NCI-H2171 (cell line): ENCODE measurements at regions not wholly inside any gene's neighbourhood (a gene's known extent, or its start where the extent isn't known, plus 50 kb on each side); places are given as distances from the start of the nearest gene placed in this dataset.

Source experiments
- DNase-seq: peaks from one replicate; lab custom pipeline; 2025; lab: John Stamatoyannopoulos, UW

DNA sequence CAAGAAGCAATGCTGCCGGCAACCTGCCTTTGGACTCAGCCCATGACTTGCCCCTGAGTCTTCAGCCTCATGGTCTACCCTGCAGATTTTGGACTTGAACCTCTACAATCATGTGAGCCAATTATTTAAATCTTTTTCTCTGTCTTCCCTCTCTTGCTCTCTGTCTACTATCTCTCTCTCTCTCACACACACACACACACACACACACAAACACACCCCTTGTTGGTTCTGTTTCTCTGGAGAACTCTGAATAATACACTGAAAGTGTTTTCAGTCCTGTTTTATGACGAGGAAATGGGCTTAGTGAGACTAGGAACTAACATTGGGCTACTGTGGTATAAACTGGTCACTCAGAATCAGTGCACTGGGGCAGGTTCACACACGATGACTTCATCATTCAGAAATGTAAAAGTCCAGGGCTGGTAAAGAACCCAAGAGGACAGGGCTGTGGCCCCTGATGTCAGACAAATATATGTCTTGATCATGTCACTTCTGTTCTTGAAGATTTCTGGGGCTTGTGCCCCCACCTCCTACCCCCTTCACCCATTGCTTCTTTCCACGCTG, 266.1 kb upstream of the SIX2 start:
- DNase-seq = no peak

- DNase-seq = peak; percentile 33
Observed at GRCh38 chr2:45274250-45274926, 265.1 kb upstream of the SIX2 start.

GRCh38 chr2:45273412-45274249, 264.4 kb upstream of the SIX2 start:
- no peak for DNase-seq

DNA sequence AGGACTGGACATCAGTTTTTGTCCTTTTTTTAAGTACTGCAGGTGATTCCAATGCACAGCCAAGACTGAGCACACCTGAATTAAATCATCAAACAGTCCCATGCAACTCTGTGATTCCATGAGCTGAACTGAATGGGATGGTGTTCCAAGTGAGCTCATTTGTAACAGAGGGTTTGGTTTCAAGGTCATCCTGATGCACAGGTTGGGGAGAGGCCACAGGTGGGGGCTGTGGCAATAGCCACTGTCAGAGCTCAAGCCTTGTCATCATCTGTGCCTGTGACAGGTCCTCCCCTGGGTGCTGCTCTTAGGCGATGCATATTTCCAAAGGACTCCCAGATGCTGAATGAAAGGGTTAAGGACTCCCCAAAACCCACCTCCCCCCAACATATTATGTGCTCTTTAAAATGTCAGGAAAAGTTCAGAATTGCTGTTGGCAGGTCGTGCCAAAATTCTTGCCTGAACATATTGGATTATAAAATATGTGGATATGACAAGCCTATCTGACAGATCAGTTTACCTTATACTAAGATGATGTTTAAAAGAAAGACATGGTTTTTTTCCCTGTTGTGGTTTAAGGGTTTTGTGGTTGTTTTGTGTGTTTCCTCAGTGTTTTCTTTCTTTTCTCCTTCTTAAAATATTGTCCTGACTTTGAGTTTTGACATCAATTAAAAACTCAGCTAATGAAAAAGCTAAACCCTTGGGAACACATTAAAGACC, 263.5 kb upstream of the SIX2 start:
- no peak for DNase-seq

- DNase-seq = no peak
Observed at GRCh38 chr2:45269149-45269793, 260.0 kb upstream of the SIX2 start.

- no peak for DNase-seq
Observed at GRCh38 chr2:45268631-45269030, 259.4 kb upstream of the SIX2 start.

DNA sequence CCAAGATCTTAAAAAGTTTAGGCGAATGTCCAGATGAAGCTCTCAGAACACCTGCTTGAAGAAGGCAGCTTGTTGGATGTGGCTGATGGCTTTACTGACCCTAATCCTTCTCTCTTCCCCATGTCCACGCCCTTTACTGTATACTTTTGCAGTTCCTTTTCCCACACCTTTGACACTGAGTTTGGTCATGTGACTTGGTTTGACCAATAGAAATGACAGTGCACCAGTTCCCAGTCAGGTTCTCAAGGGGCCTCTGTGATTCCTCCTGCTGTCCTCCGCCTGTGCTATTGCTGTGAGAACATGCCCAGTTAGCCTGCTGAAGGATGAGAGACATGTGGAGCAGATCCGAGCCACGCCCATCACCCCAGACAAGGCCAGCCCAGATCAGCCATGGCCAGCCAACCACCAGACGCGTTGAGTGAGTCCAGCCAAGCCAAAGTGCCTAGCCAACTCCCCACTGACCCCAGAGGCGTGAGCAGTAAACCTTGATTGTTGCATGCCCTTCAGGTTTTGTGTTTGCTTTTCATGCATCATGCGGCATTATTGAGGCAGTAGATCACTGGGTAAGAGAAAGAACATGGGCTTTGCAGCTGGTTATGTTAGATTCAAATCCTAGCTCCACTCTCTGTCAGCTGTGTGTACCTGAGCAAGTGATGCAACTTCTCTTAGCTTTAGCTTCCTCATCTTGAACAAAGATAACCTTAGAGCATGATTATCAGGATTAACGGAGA, 258.0 kb upstream of the SIX2 start:
- DNase-seq = no peak

DNA sequence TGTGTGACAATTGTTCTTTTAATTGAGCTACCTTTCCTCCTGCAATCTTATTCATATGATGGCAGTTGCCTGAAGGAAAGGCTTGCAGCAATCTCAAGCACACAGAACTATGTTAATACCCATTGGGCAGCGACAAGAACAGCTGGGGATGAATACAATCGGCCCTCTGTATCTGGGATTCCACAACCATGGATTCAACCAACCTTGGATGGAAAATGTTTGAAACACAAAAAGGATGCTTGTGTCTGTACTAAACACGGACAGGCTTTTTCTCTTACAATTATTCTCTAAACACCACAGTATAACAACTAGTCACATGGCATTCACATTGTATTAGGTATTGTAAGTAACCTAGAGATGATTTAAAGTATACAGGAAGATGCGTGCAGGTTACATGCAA, 256.1 kb upstream of the SIX2 start:
- no peak for DNase-seq

GRCh38 chr2:45264227-45265225, 255.3 kb upstream of the SIX2 start:
- no peak for DNase-seq

DNA sequence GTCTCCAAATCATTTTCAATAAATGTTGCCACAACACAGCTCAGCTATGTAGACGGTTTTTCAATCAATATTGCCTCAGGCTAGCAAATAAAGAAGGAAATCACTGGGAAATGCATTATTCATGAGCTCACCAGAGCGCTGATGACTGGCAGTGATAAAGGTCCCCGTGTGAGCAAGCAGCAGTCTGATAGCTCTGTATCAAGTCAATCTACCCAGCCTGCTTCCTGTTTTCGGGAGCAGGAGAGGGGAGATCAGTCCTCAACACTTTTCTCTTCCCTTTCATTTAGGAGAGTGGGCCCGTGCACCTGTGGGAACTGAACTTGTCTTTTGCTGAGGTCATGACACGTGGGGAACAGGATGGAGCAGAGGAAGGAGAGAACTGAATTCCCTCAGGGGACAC, 253.9 kb upstream of the SIX2 start:
- DNase-seq = no peak

- no peak for DNase-seq
Observed at GRCh38 chr2:45261746-45262145, 252.5 kb upstream of the SIX2 start.

- no peak for DNase-seq
Observed at GRCh38 chr2:45260946-45261345, 251.7 kb upstream of the SIX2 start.

DNA sequence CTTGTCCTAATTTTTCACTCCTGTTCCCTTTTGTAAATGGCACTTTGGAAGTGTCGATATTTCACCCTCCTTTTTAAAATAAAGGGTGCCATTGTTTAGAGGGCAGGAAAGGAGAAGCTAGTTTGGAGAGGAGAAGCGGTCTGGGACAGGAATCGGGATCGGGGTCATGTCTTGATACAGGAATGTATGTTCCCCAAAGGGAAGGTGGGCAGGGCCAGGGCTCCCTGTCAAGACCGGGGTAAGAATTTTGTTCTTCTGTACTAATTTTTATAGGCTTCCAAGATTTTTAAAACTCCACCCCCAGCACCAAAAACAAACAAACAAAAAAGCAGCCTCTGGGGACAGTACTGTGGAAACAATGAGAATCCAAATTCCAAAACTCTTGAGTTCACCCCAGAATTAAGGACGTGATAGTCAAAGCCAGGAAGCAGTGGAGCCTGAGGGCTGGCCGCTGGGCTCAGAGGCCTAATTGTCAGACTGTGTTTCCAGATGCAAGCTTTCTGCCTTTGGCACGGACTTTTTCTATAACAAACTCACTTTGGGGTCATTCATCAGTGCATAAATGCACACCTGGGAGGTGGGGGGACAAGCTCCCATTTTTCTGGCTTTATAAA, 250.4 kb upstream of the SIX2 start:
- DNase-seq = no peak

GRCh38 chr2:45259138-45259537, 249.9 kb upstream of the SIX2 start:
- DNase-seq = no peak

GRCh38 chr2:45258311-45258710, 249.1 kb upstream of the SIX2 start:
- no peak for DNase-seq

DNA sequence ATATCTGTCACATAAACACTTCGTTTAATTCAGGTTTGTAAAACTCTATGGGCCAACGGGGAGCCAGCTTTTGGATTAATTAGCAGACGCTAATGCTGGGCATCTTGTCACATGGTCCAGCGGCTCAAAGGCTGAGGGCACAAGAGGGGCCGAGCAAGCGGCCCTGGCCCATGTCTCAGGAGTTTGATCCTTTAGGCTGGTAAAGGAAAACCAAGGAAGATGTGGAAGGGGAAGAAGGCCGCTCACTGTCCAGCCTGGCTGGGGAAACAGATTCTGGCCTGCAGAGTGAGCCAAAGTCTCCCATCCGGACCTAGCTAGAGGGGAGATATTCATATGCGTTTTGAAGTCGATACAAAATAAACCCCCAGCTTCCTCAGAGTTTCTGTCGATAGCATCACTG, 248.6 kb upstream of the SIX2 start:
- DNase-seq = no peak

GRCh38 chr2:45256867-45257641, 247.8 kb upstream of the SIX2 start:
- DNase-seq = no peak

DNA sequence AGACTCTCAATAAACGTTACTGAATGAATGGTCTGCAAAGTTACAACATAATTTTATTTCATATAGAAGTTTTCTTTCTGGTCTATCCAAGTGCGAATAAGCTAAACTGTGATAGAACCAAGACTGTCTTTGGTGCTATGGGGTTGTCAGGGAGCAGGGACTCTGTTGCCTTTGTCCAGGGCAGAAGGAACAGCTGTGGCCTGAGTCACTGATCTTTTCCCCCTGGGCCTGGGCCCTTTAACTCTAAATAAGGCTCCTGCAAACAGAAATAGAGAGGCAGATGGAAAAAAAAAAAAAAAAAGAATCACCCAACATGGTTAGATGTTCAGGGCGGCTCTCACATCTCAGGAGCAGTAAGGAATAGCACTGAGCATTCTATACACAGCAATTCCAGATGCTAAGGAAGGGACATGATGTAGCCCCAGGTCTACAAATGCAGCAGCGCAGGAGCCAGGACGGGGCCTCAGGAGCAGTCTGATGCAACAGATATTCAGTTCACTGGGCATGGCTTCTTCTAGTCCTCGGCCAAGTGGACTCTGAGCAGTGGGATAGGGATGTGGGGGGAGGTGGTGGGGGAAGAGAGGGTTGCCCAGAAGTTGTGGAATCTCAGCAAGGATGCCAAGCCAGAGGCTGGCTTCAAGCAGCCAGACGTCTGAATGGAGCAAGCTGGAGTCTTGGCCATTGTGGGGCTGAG, 247.1 kb upstream of the SIX2 start:
- DNase-seq = no peak
